Lower leg skin (tissue), 3 donors: ENCODE measurements at regions not wholly inside any gene's neighbourhood (a gene's known extent, or its start where the extent isn't known, plus 50 kb on each side); places are given as distances from the start of the nearest gene placed in this dataset.

ENCODE experiments used
- POLR2A ChIP-seq, 2 donors: fragments of 450-650 bp; IDR thresholded peaks; one replicate each; pipeline ENCODE4 v1.6.1; 2016 to 2017; ENCODE audit warnings: antibody characterized with exemption in 2 of 2, mild to moderate bottlenecking in 1 of 2, moderate library complexity in 1 of 2
- TF ChIP-seq, protein P1 (sequence below), 3 donors: fragments of 450-650 bp; IDR thresholded peaks; one replicate each; pipeline ENCODE4 v1.5.1; 2016; ENCODE audit warnings: antibody characterized with exemption in 3 of 3, mild to moderate bottlenecking in 3 of 3, moderate library complexity in 2 of 3

DNA sequence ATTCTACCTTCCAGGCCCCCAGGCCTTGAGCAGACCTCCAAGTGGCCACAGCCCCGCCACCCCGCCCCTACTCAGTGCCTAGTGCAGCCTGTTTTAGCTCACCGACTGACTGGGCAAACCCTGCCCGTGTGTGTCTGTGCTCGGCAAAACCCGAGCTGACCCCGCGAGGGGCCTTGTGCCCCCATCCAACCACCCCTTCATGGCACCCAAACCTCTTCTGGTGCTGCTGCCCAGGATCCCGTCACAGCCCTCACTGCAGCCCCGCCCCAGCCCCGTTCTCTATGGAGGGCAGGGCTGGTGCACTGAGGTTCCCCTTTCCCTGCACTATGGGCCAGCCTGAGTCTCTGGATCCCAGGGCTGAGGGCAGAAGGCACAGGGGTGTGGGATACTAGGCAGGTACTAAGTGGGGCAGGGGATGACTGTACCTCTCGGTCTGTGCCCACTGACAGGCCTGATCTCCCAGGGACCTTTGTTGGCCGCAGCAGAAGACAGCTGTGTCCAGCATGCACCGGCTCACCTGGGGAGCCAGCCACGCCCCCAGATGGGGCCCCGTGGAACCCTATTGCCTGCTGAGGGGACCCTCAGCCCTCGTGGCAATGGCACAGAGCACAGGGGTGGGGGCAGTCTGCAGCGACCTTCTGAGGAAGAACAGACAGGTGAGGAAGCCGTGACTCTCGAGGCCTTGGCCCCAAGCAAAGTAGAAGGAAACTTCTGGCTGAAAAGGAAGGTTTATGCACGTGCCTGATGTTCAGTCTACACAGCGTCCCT is 69.9 kb upstream of the OTOS start:
- TF ChIP-seq, protein P1, sequence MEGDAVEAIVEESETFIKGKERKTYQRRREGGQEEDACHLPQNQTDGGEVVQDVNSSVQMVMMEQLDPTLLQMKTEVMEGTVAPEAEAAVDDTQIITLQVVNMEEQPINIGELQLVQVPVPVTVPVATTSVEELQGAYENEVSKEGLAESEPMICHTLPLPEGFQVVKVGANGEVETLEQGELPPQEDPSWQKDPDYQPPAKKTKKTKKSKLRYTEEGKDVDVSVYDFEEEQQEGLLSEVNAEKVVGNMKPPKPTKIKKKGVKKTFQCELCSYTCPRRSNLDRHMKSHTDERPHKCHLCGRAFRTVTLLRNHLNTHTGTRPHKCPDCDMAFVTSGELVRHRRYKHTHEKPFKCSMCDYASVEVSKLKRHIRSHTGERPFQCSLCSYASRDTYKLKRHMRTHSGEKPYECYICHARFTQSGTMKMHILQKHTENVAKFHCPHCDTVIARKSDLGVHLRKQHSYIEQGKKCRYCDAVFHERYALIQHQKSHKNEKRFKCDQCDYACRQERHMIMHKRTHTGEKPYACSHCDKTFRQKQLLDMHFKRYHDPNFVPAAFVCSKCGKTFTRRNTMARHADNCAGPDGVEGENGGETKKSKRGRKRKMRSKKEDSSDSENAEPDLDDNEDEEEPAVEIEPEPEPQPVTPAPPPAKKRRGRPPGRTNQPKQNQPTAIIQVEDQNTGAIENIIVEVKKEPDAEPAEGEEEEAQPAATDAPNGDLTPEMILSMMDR (IDR thresholded peaks at IDR 0.05): no peak
- no peak for TF ChIP-seq POLR2A (IDR thresholded peaks at IDR 0.05)
